GM12878 (cell line): ENCODE measurements at regions not wholly inside any gene's neighbourhood (a gene's known extent, or its start where the extent isn't known, plus 50 kb on each side); places are given as distances from the start of the nearest gene placed in this dataset.

ENCODE experiments used
- ATAC-seq: fragments of 200-7000 bp; cut with Tn5 transposase; 3 replicates; pipeline ENCODE4 v1.9.1; 2020; ENCODE audit warnings: mild to moderate bottlenecking, moderate library complexity
- BruUV-seq: library from RNA; stranded (reverse); fragments of 400-500 nt; replicated peaks from 2 replicates; lab custom pipeline; 2021; lab: Mats Ljungman, UMichigan
- CTCF ChIA-PET: fragments of 300-600 bp; sonication (Branson Sonifier 250); formaldehyde crosslinking; extraction: SDS; loops from one replicate; lab custom pipeline; 2021; ENCODE audit warnings: inconsistent platforms; lab: Yijun Ruan, JAX
- POLR2A ChIA-PET: fragments of 350-600 bp; formaldehyde crosslinking; extraction: SDS; loops from one replicate; lab custom pipeline; 2021; ENCODE audit warnings: inconsistent platforms; lab: Charles Lee
- RAD21 ChIA-PET: fragments of 300-600 bp; sonication (Branson Sonifier 250); formaldehyde crosslinking; loops from one replicate; lab custom pipeline; 2023; ENCODE audit warnings: antibody characterized with exemption; ENCODE audit not compliant: unreplicated experiment; lab: Charles Lee
- SMC1A ChIA-PET: fragments of 300-600 bp; sonication (Branson Sonifier 250); formaldehyde crosslinking; loops from one replicate; lab custom pipeline; 2023; ENCODE audit not compliant: unreplicated experiment, uncharacterized antibody; lab: Charles Lee
- DNase-seq: peaks from one replicate; pipeline ENCODE4 v3.0.0-alpha.2; 2011; ENCODE audit warnings: low read depth, low spot score
- FAIRE-seq: peaks from 3 replicates; lab custom pipeline; 2011; peaks lifted over from hg19 to GRCh38; lab: Jason Lieb, UNC
- H2AFZ ChIP-seq: 2 replicates; pipeline ENCODE4 v1.6.0; 2011; ENCODE audit warnings: low read depth, low read length, control low read depth; ENCODE audit not compliant: control insufficient read depth
- H3K27ac ChIP-seq: 2 replicates; pipeline ENCODE4 v1.5.1; 2011; ENCODE audit warnings: control low read depth; ENCODE audit not compliant: control insufficient read depth, insufficient read depth
- H3K27me3 ChIP-seq, 2 experiments: replicated peaks in 1 of 2; 2 replicates each; pipeline versions ENCODE4 v1.6.0 to v1.6.1; 2011; ENCODE audit warnings: low read length in 1 of 2; ENCODE audit not compliant: control insufficient read depth in 2 of 2, insufficient read depth in 2 of 2
- H3K36me3 ChIP-seq, 2 experiments: 2 replicates each; pipeline ENCODE4 v1.5.1; 2011; ENCODE audit warnings: low read length in 1 of 2; ENCODE audit not compliant: control insufficient read depth in 2 of 2, insufficient read depth in 2 of 2
- H3K4me1 ChIP-seq: 2 replicates; pipeline ENCODE4 v1.6.1; 2011; ENCODE audit warnings: mild to moderate bottlenecking, low read length, moderate library complexity, mixed read lengths; ENCODE audit not compliant: control insufficient read depth, insufficient read depth
- H3K4me2 ChIP-seq: 2 replicates; pipeline ENCODE4 v1.6.0; 2011; ENCODE audit warnings: control low read depth; ENCODE audit not compliant: control insufficient read depth, insufficient read depth
- H3K4me3 ChIP-seq: fragments of 200-600 bp; sonication (generic); 2 replicates; pipeline ENCODE4 v1.5.1; 2016
- H3K79me2 ChIP-seq: 2 replicates; pipeline ENCODE4 v1.6.0; 2011; ENCODE audit warnings: low read length; ENCODE audit not compliant: control insufficient read depth, insufficient read depth
- H3K9ac ChIP-seq: 2 replicates; pipeline ENCODE4 v1.8.0; 2011; ENCODE audit warnings: low read length, control low read depth, mixed read lengths; ENCODE audit not compliant: control insufficient read depth, insufficient read depth
- H3K9me3 ChIP-seq: replicated peaks from 3 replicates; pipeline ENCODE4 v1.5.1; 2011; ENCODE audit warnings: mild to moderate bottlenecking, low read length; ENCODE audit not compliant: control insufficient read depth, insufficient read depth
- H4K20me1 ChIP-seq: 2 replicates; pipeline ENCODE4 v1.6.0; 2011; ENCODE audit not compliant: control insufficient read depth, insufficient read depth
- CEBPZ ChIP-seq: fragments of 150-350 bp; IDR thresholded peaks from 2 replicates; pipeline ENCODE4 v1.6.1; 2016; ENCODE audit warnings: low read depth, low read length
- E2F4 ChIP-seq: IDR thresholded peaks from 2 replicates; pipeline ENCODE4 v1.6.1; 2012; ENCODE audit warnings: low read depth, low read length, improper control_type of control experiment
- EGR1 ChIP-seq, 2 experiments: IDR thresholded peaks; 1 replicate in 1 of 2; 2 replicates in 1 of 2; pipeline ENCODE4 v1.6.1; 2011 to 2012; ENCODE audit warnings: low read depth in 2 of 2, low read length in 2 of 2, borderline replicate concordance in 1 of 2, mild to moderate bottlenecking in 1 of 2, moderate library complexity in 1 of 2
- ELK1 ChIP-seq: IDR thresholded peaks from 2 replicates; pipeline ENCODE4 v1.6.1; 2012; ENCODE audit warnings: low read depth, low read length, improper control_type of control experiment
- KAT2A ChIP-seq: conservative IDR thresholded peaks from 2 replicates; pipeline ENCODE4 v1.6.1; 2011; ENCODE audit warnings: low read depth, low read length; ENCODE audit not compliant: control insufficient read depth
- MAX ChIP-seq: IDR thresholded peaks from 2 replicates; pipeline ENCODE4 v1.6.1; 2012; ENCODE audit warnings: low read depth, low read length, improper control_type of control experiment
- NFIC ChIP-seq: IDR thresholded peaks from 2 replicates; pipeline ENCODE4 v1.6.1; 2012; ENCODE audit warnings: low read depth, mild to moderate bottlenecking, inconsistent platforms, low read length, moderate library complexity
- PKNOX1 ChIP-seq: fragments of 450-650 bp; IDR thresholded peaks from 2 replicates; pipeline ENCODE4 v1.6.1; 2016; ENCODE audit warnings: mild to moderate bottlenecking
- ZNF24 ChIP-seq: fragments of 450-650 bp; IDR thresholded peaks from 2 replicates; pipeline ENCODE4 v1.6.1; 2017; ENCODE audit warnings: antibody characterized with exemption, mild to moderate bottlenecking
- whole genome bisulfite sequencing: methylation state at CpG from one replicate; pipeline ENCODE4 v1.1.6; 2016; ENCODE audit warnings: low lambda C conversion rate; ENCODE audit not compliant: insufficient replicate concordance, insufficient coverage; ENCODE audit errors: missing lambda C conversion rate; 5-methylcytosine and 5-hydroxymethylcytosine counted together
- in situ Hi-C: fragments of 300-500 bp; cut with MboI; formaldehyde crosslinking; loops from 9 replicates; pipeline ENCODE4 v1.14.3; 2018; ENCODE audit warnings: mixed read lengths
- intact Hi-C: fragments of 100-400 bp; cut with micrococcal nuclease; formaldehyde crosslinking; loops from one replicate; pipeline ENCODE4 v1.14.2; 2022; ENCODE audit not compliant: unreplicated experiment

GRCh38 chr12:130083002-130083401, 79.3 kb upstream of the FZD10 start:
- no peaks in the 10 kb centered on the region for H3K4me1 ChIP-seq
- H2AFZ ChIP-seq = no peak overlapping the region
- TF ChIP-seq ELK1 (no peak), NFIC (no peak), CEBPZ (no peak), MAX (no peak), EGR1 (IDR thresholded peaks at IDR 0.05; ENCODE audit: borderline replicate concordance in 1 of 2, low read depth in 2 of 2, low read length in 2 of 2) (no peak), PKNOX1 (no peak), E2F4 (no peak), KAT2A (no peak), ZNF24 (no peak)

More at GRCh38 chr12:130083002-130083401, 79.3 kb upstream of the FZD10 start:
- no peak overlapping the region for H3K4me2 ChIP-seq
- H3K4me3 ChIP-seq = no peak overlapping the region
- H3K36me3 ChIP-seq = no peaks in the 10 kb centered on the region
- in situ Hi-C loops = no loop called here
- BruUV-seq = no TSS peak
- no peaks in the 10 kb centered on the region for H3K79me2 ChIP-seq
- no peak for FAIRE-seq
- no peaks in the 10 kb centered on the region for H3K27me3 ChIP-seq
- DNase-seq = no peak
- ATAC-seq = no peak
- intact Hi-C loops = no loop called here
- H3K27ac ChIP-seq = no peak overlapping the region
- ChIA-PET POLR2A (no interaction called here), RAD21 (no interaction called here), CTCF (no interaction called here), SMC1A (no interaction called here)
- H4K20me1 ChIP-seq = no peaks in the 10 kb centered on the region
- H3K9me3 ChIP-seq = no peaks in the 10 kb centered on the region
- no peak overlapping the region for H3K9ac ChIP-seq
- 12% methylated on average over 6 of the region's 6 CpGs for WGBS
